K562 (cell line): ENCODE measurements at regions not wholly inside any gene's neighbourhood (a gene's known extent, or its start where the extent isn't known, plus 50 kb on each side); places are given as distances from the start of the nearest gene placed in this dataset.

ENCODE experiments used
- ATAC-seq: fragments of 200-7000 bp; cut with Tn5 transposase; 3 replicates; pipeline ENCODE4 v1.9.1; 2020; ENCODE audit warnings: moderate library complexity
- BruUV-seq: library from RNA; stranded (reverse); fragments of 400-500 nt; replicated peaks from 2 replicates; lab custom pipeline; 2021; lab: Mats Ljungman, UMichigan
- CTCF ChIA-PET: fragments of 300-600 bp; formaldehyde crosslinking; extraction: SDS; loops from one replicate; lab custom pipeline; 2021; ENCODE audit warnings: low intra/inter-chr PET ratio; lab: Yijun Ruan, JAX
- POLR2A ChIA-PET: fragments of 300-600, 350-650 bp; sonication (Branson Sonifier 250); formaldehyde crosslinking; extraction: SDS; loops from one replicate; lab custom pipeline; 2021; ENCODE audit warnings: antibody characterized with exemption, inconsistent platforms; lab: Yijun Ruan, JAX
- DNase-seq, 4 experiments: peaks; one replicate each; pipeline versions ENCODE4 v3.0.0 to v3.0.0-alpha.2; 2011 to 2018; ENCODE audit warnings: low spot score in 3 of 4, mixed read lengths in 3 of 4; ENCODE audit errors: extremely low read depth in 1 of 4
- FAIRE-seq: peaks from 2 replicates; lab custom pipeline; 2011; peaks lifted over from hg19 to GRCh38; lab: Jason Lieb, UNC
- H2AFZ ChIP-seq: 2 replicates; pipeline ENCODE4 v1.6.0; 2011; ENCODE audit warnings: low read depth, low read length, control low read depth, inconsistent platforms
- H3K27ac ChIP-seq: fragments of 200-600 bp; 3 replicates; pipeline ENCODE4 v1.8.0; 2011; ENCODE audit warnings: low read depth, mild to moderate bottlenecking, control low read depth, inconsistent platforms, low read length, moderate library complexity, mixed read lengths; ENCODE audit errors: extremely low read depth
- H3K27me3 ChIP-seq, 2 experiments: fragments of 300-600 bp in 1 of 2; 2 replicates in 1 of 2; 3 replicates in 1 of 2; pipeline versions ENCODE4 v1.6.0 to v1.8.0; 2011; ENCODE audit warnings: inconsistent platforms in 2 of 2, low read length in 2 of 2, mild to moderate bottlenecking in 1 of 2, mixed read lengths in 1 of 2, moderate library complexity in 1 of 2; ENCODE audit not compliant: control insufficient read depth in 2 of 2, insufficient read depth in 2 of 2
- H3K36me3 ChIP-seq: fragments of 300-600 bp; 3 replicates; pipeline ENCODE4 v1.8.0; 2011; ENCODE audit warnings: mild to moderate bottlenecking, low read length, inconsistent platforms; ENCODE audit not compliant: control insufficient read depth, insufficient read depth
- H3K4me1 ChIP-seq, 2 experiments: fragments of 200-600 bp in 1 of 2; replicated peaks in 1 of 2; 2 replicates in 1 of 2; 3 replicates in 1 of 2; pipeline versions ENCODE4 v1.5.1 to v1.8.0; 2011; ENCODE audit warnings: inconsistent platforms in 2 of 2, low read length in 2 of 2, mild to moderate bottlenecking in 1 of 2, mixed read lengths in 1 of 2, moderate library complexity in 1 of 2; ENCODE audit not compliant: control insufficient read depth in 2 of 2, insufficient read depth in 2 of 2
- H3K4me2 ChIP-seq: 2 replicates; pipeline ENCODE4 v1.6.1; 2011; ENCODE audit warnings: low read length, control low read depth, inconsistent platforms, mixed read lengths; ENCODE audit not compliant: insufficient read depth
- H3K4me3 ChIP-seq: fragments of 200-600 bp; sonication (generic), shearing (Covaris generic); 2 replicates; pipeline ENCODE4 v1.5.1; 2016; ENCODE audit warnings: control low read depth, inconsistent platforms
- H3K79me2 ChIP-seq: fragments of 200-600 bp; 3 replicates; pipeline ENCODE4 v1.8.0; 2011; ENCODE audit warnings: low read length, inconsistent platforms; ENCODE audit not compliant: control insufficient read depth, insufficient read depth
- H3K9ac ChIP-seq, 2 experiments: 2 replicates each; pipeline versions ENCODE4 v1.6.0 to v1.6.1; 2011; ENCODE audit warnings: low read depth in 2 of 2, low read length in 2 of 2, control low read depth in 1 of 2, inconsistent platforms in 1 of 2, mild to moderate bottlenecking in 1 of 2, mixed read lengths in 1 of 2; ENCODE audit not compliant: insufficient read depth in 1 of 2
- H3K9me1 ChIP-seq: one replicate; pipeline ENCODE4 v1.6.0; 2011; ENCODE audit warnings: inconsistent platforms, mild to moderate bottlenecking, low read length, moderate library complexity; ENCODE audit not compliant: control insufficient read depth, insufficient read depth
- H3K9me3 ChIP-seq: replicated peaks from 2 replicates; pipeline ENCODE4 v1.5.1; 2011; ENCODE audit warnings: low read depth, low read length, inconsistent platforms; ENCODE audit not compliant: control insufficient read depth, insufficient read depth
- H4K20me1 ChIP-seq: replicated peaks from 2 replicates; pipeline ENCODE4 v1.6.1; 2011; ENCODE audit warnings: low read length, inconsistent platforms, mixed read lengths; ENCODE audit not compliant: control insufficient read depth, insufficient read depth
- HDAC6 ChIP-seq: IDR thresholded peaks from 2 replicates; pipeline ENCODE4 v1.6.1; 2012; ENCODE audit warnings: low read depth, mild to moderate bottlenecking, control low read depth, inconsistent platforms, low read length, moderate library complexity
- MAZ ChIP-seq, 2 experiments: fragments of 450-650 bp in 1 of 2; sonication (generic) in 1 of 2; formaldehyde crosslinking; IDR thresholded peaks in 1 of 2; conservative IDR thresholded peaks in 1 of 2; 2 replicates each; pipeline versions ENCODE4 v1.4.0 to v1.5.0; 2020; ENCODE audit warnings: mild to moderate bottlenecking in 1 of 2, missing genetic modification reagents in 1 of 2
- PHB ChIP-seq: fragments of 250-450 bp; sonication (Bioruptor Pico); IDR thresholded peaks from 2 replicates; pipeline ENCODE4 v1.5.0; 2021
- POLR2AphosphoS5 ChIP-seq: IDR thresholded peaks from 2 replicates; pipeline ENCODE4 v1.6.1; 2011; ENCODE audit warnings: mild to moderate bottlenecking, low read depth, low read length, moderate library complexity; ENCODE audit not compliant: control insufficient read depth, insufficient read depth
- ZBTB17 ChIP-seq: fragments of 450-650 bp; formaldehyde crosslinking; IDR thresholded peaks from 2 replicates; pipeline ENCODE4 v1.4.0; 2020; ENCODE audit warnings: mild to moderate bottlenecking
- ZNF143 ChIP-seq: sonication (generic); formaldehyde crosslinking; IDR thresholded peaks from 2 replicates; pipeline ENCODE4 v1.9.0; 2022; ENCODE audit warnings: mild to moderate bottlenecking, missing genetic modification reagents
- ZNF444 ChIP-seq: fragments of 250-450 bp; sonication (Bioruptor Pico); IDR thresholded peaks from 2 replicates; pipeline ENCODE4 v1.4.0; 2020; ENCODE audit warnings: mild to moderate bottlenecking, moderate library complexity
- WGBS: fragments of 100-300 bp; shearing (Covaris generic); methylation state at CpG from one replicate; pipeline ENCODE4 v1.1.6; 2016; ENCODE audit warnings: low coverage, mixed read lengths; ENCODE audit not compliant: insufficient coverage; ENCODE audit errors: missing lambda C conversion rate; 5-methylcytosine and 5-hydroxymethylcytosine counted together
- in situ Hi-C: fragments of 300-500 bp; cut with MboI; formaldehyde crosslinking; loops from 4 replicates; pipeline ENCODE4 v1.15.0; 2018; ENCODE audit warnings: inconsistent platforms, mixed read lengths
- intact Hi-C: fragments of 100-400 bp; cut with micrococcal nuclease; formaldehyde crosslinking; loops from 2 replicates; pipeline ENCODE4 v1.14.2; 2022
- TF ChIP-seq, protein P1 (sequence below): fragments of 250-450 bp; sonication (Bioruptor Pico); IDR thresholded peaks from 2 replicates; pipeline ENCODE4 v1.5.0; 2021
- TF ChIP-seq, protein P2 (sequence below): fragments of 200-800 bp; sonication (Bioruptor generic); IDR thresholded peaks from 2 replicates; pipeline ENCODE4 v1.6.1; 2016; ENCODE audit warnings: missing genetic modification characterization, missing compliant biosample characterization

DNA sequence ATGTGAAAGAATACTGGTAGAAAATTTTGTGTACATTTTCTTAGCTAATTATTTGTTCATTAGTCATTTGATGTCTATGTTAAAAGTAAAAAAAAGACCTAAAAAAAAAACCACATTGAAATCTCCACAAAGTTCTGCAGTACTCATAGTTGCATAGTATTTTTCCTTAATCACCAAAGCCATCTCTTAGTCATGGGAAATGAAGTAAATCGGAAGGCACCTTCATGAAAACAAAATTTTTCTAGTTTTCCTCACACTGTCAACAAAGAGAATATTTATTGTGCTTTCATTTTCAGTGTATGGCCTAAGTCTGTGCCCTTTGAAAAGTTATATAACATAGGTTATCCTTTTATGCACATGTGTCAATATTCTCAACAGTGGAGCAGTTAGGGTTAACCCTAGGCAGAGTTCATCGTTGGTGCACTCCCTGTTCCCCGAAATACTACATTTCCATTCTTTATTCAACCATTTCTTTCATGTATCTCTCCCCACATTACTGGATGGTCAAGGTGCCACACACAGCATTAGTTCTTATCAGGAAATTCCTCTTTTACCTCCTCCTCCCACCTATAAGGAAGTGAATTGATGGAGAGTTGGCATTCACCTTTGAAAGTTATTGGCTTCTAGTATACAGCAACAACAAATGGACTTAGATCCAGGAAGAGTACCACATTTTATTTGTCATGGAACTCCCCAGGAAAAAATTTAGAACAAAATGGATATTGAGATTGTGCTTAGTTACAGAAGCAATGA lies 93.1 kb downstream of the NUDT12 start:
- in situ Hi-C loops: loop anchor here (5.0 kb wide), 1 partner anchor 237 kb away; no protein-coding TSS in a partner anchor
- Histone ChIP-seq H3K27ac (no peak overlapping the region), H2AFZ (no peak overlapping the region), H3K27me3 (no peaks in the 10 kb centered on the region), H4K20me1 (no peaks in the 10 kb centered on the region), H3K4me1 (no peaks in the 10 kb centered on the region), H3K9me3 (no peaks in the 10 kb centered on the region), H3K9ac (no peak overlapping the region), H3K36me3 (no peaks in the 10 kb centered on the region), H3K4me3 (no peak overlapping the region), H3K9me1 (no peaks in the 10 kb centered on the region), H3K79me2 (no peaks in the 10 kb centered on the region), H3K4me2 (no peak overlapping the region)
- ATAC-seq (no peak), DNase-seq (no peak), FAIRE-seq (no peak)
- TF ChIP-seq PHB (no peak), POLR2AphosphoS5 (no peak), ZBTB17 (CRISPR knock-in tag) (no peak), ZNF444 (CRISPR knock-in tag) (no peak)
- BruUV-seq: no TSS peak
- CTCF ChIA-PET: interaction anchor here (0.5 kb wide), 1 partner anchor 92 kb away, joined by 5 read pairs; no protein-coding TSS in a partner anchor
- POLR2A ChIA-PET: no interaction called here
- intact Hi-C loops: loop anchor here (10.0 kb wide), 1 partner anchor 785 kb away; no protein-coding TSS in a partner anchor
- WGBS: 4% methylated on average over 3 of the region's 3 CpGs

DNA sequence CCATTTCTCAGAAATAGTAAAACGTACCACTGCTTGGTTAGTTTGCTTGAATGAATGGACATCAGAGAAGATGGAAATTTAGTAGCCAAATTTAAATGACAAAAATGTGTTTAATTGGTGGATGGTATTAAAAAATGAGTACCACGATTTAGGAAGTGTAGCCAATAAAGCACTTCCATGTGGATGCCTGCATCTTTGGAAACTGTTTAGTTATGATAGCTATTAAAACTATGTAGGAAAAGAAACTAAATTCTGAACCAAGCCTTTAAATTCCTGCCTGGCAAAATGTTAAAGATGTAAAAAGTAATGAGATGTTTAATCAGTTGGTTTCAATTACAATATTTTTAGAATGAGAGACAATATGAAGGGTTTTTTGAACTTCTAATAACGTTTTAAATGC lies 94.8 kb downstream of the NUDT12 start:
- in situ Hi-C loops: no loop called here
- WGBS: 0% methylated on average over 3 of the region's 3 CpGs
- no peaks in the 10 kb centered on the region for H3K79me2 ChIP-seq
- H3K27ac ChIP-seq: no peak overlapping the region
- no peak overlapping the region for H3K4me2 ChIP-seq
- ATAC-seq: no peak
- CTCF ChIA-PET: no interaction called here
- H3K9me3 ChIP-seq: no peaks in the 10 kb centered on the region
- no peak for FAIRE-seq
- no peak overlapping the region for H3K4me3 ChIP-seq
- H4K20me1 ChIP-seq: no peaks in the 10 kb centered on the region
- no peak overlapping the region for H3K9ac ChIP-seq
- no peaks in the 10 kb centered on the region for H3K36me3 ChIP-seq
- no peaks in the 10 kb centered on the region for H3K4me1 ChIP-seq
- H2AFZ ChIP-seq: no peak overlapping the region
- H3K9me1 ChIP-seq: no peaks in the 10 kb centered on the region
- no TSS peak for BruUV-seq
- intact Hi-C loops: no loop called here
- H3K27me3 ChIP-seq: peaks cover 0 to 5% of the 10 kb centered on the region in 2 experiments; a peak in 1 of 5 replicates
- POLR2A ChIA-PET: no interaction called here
- DNase-seq: no peak
- TF ChIP-seq MAZ (CRISPR knock-in tag; conservative IDR thresholded peaks at IDR 0.05 in 1 of 2, IDR thresholded peaks at IDR 0.05 in 1 of 2) (no peak), ZNF143 (CRISPR knock-in tag) (no peak), HDAC6 (no peak)
- TF ChIP-seq, protein P1, sequence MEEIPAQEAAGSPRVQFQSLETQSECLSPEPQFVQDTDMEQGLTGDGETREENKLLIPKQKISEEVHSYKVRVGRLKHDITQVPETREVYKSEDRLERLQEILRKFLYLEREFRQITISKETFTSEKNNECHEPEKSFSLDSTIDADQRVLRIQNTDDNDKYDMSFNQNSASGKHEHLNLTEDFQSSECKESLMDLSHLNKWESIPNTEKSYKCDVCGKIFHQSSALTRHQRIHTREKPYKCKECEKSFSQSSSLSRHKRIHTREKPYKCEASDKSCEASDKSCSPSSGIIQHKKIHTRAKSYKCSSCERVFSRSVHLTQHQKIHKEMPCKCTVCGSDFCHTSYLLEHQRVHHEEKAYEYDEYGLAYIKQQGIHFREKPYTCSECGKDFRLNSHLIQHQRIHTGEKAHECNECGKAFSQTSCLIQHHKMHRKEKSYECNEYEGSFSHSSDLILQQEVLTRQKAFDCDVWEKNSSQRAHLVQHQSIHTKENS: no peak
- TF ChIP-seq, protein P2, sequence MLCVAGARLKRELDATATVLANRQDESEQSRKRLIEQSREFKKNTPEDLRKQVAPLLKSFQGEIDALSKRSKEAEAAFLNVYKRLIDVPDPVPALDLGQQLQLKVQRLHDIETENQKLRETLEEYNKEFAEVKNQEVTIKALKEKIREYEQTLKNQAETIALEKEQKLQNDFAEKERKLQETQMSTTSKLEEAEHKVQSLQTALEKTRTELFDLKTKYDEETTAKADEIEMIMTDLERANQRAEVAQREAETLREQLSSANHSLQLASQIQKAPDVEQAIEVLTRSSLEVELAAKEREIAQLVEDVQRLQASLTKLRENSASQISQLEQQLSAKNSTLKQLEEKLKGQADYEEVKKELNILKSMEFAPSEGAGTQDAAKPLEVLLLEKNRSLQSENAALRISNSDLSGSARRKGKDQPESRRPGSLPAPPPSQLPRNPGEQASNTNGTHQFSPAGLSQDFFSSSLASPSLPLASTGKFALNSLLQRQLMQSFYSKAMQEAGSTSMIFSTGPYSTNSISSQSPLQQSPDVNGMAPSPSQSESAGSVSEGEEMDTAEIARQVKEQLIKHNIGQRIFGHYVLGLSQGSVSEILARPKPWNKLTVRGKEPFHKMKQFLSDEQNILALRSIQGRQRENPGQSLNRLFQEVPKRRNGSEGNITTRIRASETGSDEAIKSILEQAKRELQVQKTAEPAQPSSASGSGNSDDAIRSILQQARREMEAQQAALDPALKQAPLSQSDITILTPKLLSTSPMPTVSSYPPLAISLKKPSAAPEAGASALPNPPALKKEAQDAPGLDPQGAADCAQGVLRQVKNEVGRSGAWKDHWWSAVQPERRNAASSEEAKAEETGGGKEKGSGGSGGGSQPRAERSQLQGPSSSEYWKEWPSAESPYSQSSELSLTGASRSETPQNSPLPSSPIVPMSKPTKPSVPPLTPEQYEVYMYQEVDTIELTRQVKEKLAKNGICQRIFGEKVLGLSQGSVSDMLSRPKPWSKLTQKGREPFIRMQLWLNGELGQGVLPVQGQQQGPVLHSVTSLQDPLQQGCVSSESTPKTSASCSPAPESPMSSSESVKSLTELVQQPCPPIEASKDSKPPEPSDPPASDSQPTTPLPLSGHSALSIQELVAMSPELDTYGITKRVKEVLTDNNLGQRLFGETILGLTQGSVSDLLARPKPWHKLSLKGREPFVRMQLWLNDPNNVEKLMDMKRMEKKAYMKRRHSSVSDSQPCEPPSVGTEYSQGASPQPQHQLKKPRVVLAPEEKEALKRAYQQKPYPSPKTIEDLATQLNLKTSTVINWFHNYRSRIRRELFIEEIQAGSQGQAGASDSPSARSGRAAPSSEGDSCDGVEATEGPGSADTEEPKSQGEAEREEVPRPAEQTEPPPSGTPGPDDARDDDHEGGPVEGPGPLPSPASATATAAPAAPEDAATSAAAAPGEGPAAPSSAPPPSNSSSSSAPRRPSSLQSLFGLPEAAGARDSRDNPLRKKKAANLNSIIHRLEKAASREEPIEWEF (CRISPR knock-in tag): no peak
